AG10803 (cell line): ENCODE measurements at regions not wholly inside any gene's neighbourhood (a gene's known extent, or its start where the extent isn't known, plus 50 kb on each side); places are given as distances from the start of the nearest gene placed in this dataset.

ENCODE experiments used
- DNase-seq: peaks from one replicate; pipeline ENCODE4 v3.0.0; 2010; ENCODE audit warnings: low read depth
- H3K4me3 ChIP-seq: 2 replicates; pipeline ENCODE4 v1.5.1; 2011; ENCODE audit warnings: mild to moderate bottlenecking, low read length, control low read depth
- CTCF ChIP-seq: conservative IDR thresholded peaks from 2 replicates; pipeline ENCODE4 v1.5.1; 2011; ENCODE audit warnings: mild to moderate bottlenecking, low read length, control low read depth, inconsistent platforms

- DNase-seq, result no peak
- no peak for TF ChIP-seq CTCF
- H3K4me3 ChIP-seq, result no peak overlapping the region
Observed at GRCh38 chr6:148027201-148027600, 315.4 kb upstream of the SASH1 start.

- no peak for TF ChIP-seq CTCF
- H3K4me3 ChIP-seq, result no peak overlapping the region
- DNase-seq, result no peak
Observed at GRCh38 chr6:148035806-148036390, 306.7 kb upstream of the SASH1 start.

DNA sequence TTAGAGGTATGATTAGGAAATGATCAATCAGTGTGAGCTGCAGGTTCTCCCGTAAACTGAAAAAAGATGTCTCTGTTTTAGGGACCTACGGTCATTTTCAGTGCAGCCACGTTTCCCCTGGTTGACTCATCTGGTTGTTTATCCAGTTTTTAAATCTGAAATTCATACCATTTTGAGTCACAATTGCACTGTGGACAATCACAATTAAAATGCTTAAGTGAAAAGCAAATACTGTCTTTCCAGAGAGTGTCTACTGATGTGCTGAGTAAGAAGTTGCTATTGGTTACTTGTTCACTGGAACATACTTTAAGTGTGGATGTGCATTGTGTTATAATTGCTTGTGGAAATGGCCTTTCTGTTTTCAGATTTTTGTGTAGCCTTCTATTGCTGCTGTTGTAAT is 305.1 kb upstream of the SASH1 start:
- no peak for TF ChIP-seq CTCF
- H3K4me3 ChIP-seq, result no peak overlapping the region
- no peak for DNase-seq

DNA sequence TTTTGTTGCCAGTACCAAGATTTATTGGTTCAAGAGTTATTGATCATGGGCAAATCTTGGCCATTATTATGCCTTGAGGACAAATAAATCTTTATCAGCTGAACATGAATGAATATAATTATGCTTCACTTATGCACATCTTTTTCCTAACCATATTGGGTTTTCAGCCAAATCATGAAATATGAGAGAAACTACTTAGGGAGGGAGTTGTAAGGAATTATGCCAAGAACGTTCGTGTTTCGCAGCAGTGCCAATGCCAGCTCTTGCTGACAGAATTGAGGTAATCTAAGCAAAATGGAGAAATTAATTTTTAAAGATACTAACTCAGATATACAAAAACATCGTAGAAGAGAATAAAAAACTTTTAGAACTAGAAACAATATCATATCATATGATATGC is 301.1 kb upstream of the SASH1 start:
- H3K4me3 ChIP-seq, result no peak overlapping the region
- DNase-seq, result no peak
- TF ChIP-seq CTCF, result no peak

- no peak overlapping the region for H3K4me3 ChIP-seq
- TF ChIP-seq CTCF, result no peak
- DNase-seq, result no peak
Observed at GRCh38 chr6:148042536-148042935, 300.1 kb upstream of the SASH1 start.

DNA sequence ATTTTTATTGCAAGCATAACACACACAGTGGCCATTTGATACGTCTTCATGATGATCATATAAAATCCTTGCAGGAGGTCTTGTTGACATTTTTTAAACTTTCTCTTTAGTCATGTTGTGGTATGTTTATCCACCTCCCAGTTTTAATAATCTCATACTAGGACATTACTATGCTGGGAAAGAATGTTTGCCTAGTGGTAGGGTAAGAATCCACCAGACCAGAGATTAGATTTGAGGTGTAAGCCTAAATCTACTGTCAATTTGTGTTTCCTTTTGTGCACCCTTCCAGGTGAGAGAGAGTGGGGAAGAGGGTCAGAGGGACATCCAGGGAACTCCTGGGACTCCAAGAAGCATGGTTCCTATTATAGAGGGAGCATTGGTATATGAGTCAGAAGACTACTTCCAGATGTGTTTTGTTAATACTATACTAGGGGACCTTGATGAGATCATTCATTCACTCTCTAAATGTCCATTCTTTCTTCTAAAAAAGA is 298.3 kb upstream of the SASH1 start:
- no peak for TF ChIP-seq CTCF
- no peak overlapping the region for H3K4me3 ChIP-seq
- DNase-seq, result peak; percentile 2

GRCh38 chr6:148044921-148045320 is 297.7 kb upstream of the SASH1 start:
- H3K4me3 ChIP-seq, result no peak overlapping the region
- TF ChIP-seq CTCF, result no peak
- DNase-seq, result no peak
